HG03064 (cell line): ENCODE measurements at regions not wholly inside any gene's neighbourhood (a gene's known extent, or its start where the extent isn't known, plus 50 kb on each side); places are given as distances from the start of the nearest gene placed in this dataset.
"Not testable (repeated sequence)": the region's sequence is repeated elsewhere in the genome, so short reads cannot be mapped to it uniquely, and the experiment has no call there.

Source experiments
- ATAC-seq: cut with Tn5 transposase; IDR thresholded peaks from one replicate; pipeline ENCODE4 v1.9.1; 2021; ENCODE audit warnings: low read depth; ENCODE audit not compliant: unreplicated experiment

- ATAC-seq, result no peak
These were observed 143.4 kb downstream of the TRIML1 start for GRCh38 chr4:188282471-188283232.

GRCh38 chr4:188287169-188287894 is 148.1 kb downstream of the TRIML1 start:
- no peak for ATAC-seq

- no peak for ATAC-seq
These were observed 150.4 kb downstream of the TRIML1 start for GRCh38 chr4:188289531-188290125.

- ATAC-seq, result no peak
These were observed 156.7 kb downstream of the TRIML1 start for GRCh38 chr4:188295899-188296298.

- no peak for ATAC-seq
These were observed 157.1 kb downstream of the TRIML1 start for GRCh38 chr4:188296331-188296730.

- ATAC-seq, result no peak
These were observed 158.6 kb downstream of the TRIML1 start for GRCh38 chr4:188297873-188298272.

GRCh38 chr4:188299161-188299560 is 159.9 kb downstream of the TRIML1 start:
- no peak for ATAC-seq

GRCh38 chr4:188300385-188300784 is 161.1 kb downstream of the TRIML1 start:
- ATAC-seq, result no peak

- ATAC-seq, result no peak
These were observed 166.4 kb downstream of the TRIML1 start for GRCh38 chr4:188305690-188306089.

GRCh38 chr4:188307591-188307990 is 168.3 kb downstream of the TRIML1 start:
- ATAC-seq, result no peak

GRCh38 chr4:188308142-188308541 is 168.9 kb downstream of the TRIML1 start:
- no peak for ATAC-seq

- no peak for ATAC-seq
These were observed 177.2 kb downstream of the TRIML1 start for GRCh38 chr4:188316391-188316790.

- no peak for ATAC-seq
These were observed 189.7 kb downstream of the TRIML1 start for GRCh38 chr4:188328966-188329365.

- ATAC-seq, result no peak
These were observed 190.3 kb downstream of the TRIML1 start for GRCh38 chr4:188329521-188329920.

GRCh38 chr4:188332265-188332664 is 193.0 kb downstream of the TRIML1 start:
- ATAC-seq, result no peak

- ATAC-seq, result no peak
These were observed 197.7 kb downstream of the TRIML1 start for GRCh38 chr4:188336891-188337290.

GRCh38 chr4:188341428-188341827 is 202.2 kb downstream of the TRIML1 start:
- ATAC-seq, result no peak

GRCh38 chr4:188346171-188346809 is 207.0 kb downstream of the TRIML1 start:
- no peak for ATAC-seq

GRCh38 chr4:188347339-188347738 is 208.1 kb downstream of the TRIML1 start:
- ATAC-seq, result no peak

GRCh38 chr4:188349569-188349968 is 210.3 kb downstream of the TRIML1 start:
- not testable (repeated sequence) for ATAC-seq

- ATAC-seq, result no peak
These were observed 224.0 kb downstream of the TRIML1 start for GRCh38 chr4:188363196-188363595.
